WTC11 (cell line): ENCODE measurements at regions not wholly inside any gene's neighbourhood (a gene's known extent, or its start where the extent isn't known, plus 50 kb on each side); places are given as distances from the start of the nearest gene placed in this dataset.

Experiments used
- ATAC-seq: fragments of 200-7000 bp; cut with Tn5 transposase; 2 replicates; pipeline ENCODE4 v1.10.0; 2021; ENCODE audit warnings: mild to moderate bottlenecking, moderate library complexity
- CTCF ChIA-PET: fragments of 300-600 bp; sonication (Branson Sonifier 250); formaldehyde crosslinking; loops from one replicate; lab custom pipeline; 2021; ENCODE audit warnings: antibody characterized with exemption; lab: Charles Lee
- POLR2A ChIA-PET: fragments of 350-600 bp; sonication (Branson Sonifier 250); formaldehyde crosslinking; loops from one replicate; lab custom pipeline; 2021; ENCODE audit warnings: antibody characterized with exemption; lab: Charles Lee
- DNase-seq: peaks from one replicate; pipeline ENCODE4 v3.0.0; 2021; ENCODE audit warnings: low spot score
- H3K27ac Mint-ChIP-seq: 2 replicates; pipeline ENCODE4 v1.8.0; 2021; ENCODE audit warnings: mixed read lengths
- H3K27me3 Mint-ChIP-seq: 2 replicates; pipeline ENCODE4 v1.8.0; 2021; ENCODE audit warnings: low read depth, mild to moderate bottlenecking, moderate library complexity, mixed read lengths
- H3K36me3 Mint-ChIP-seq: 2 replicates; pipeline ENCODE4 v1.8.0; 2021; ENCODE audit warnings: mixed read lengths
- H3K4me1 Mint-ChIP-seq: 2 replicates; pipeline ENCODE4 v1.8.0; 2022; ENCODE audit warnings: mixed read lengths
- H3K4me3 Mint-ChIP-seq: 2 replicates; pipeline ENCODE4 v1.8.0; 2021; ENCODE audit warnings: mild to moderate bottlenecking, moderate library complexity, mixed read lengths
- H3K9me3 Mint-ChIP-seq: 2 replicates; pipeline ENCODE4 v1.8.0; 2021; ENCODE audit warnings: mixed read lengths
- AFF4 ChIP-seq: sonication (generic); formaldehyde crosslinking; IDR thresholded peaks from 2 replicates; pipeline ENCODE4 v1.8.1; 2023; ENCODE audit warnings: mild to moderate bottlenecking, missing genetic modification reagents, borderline replicate concordance
- ARID4B ChIP-seq: sonication (generic); formaldehyde crosslinking; IDR thresholded peaks from 2 replicates; pipeline ENCODE4 v1.8.0; 2023; ENCODE audit warnings: missing genetic modification reagents, mild to moderate bottlenecking, borderline replicate concordance
- CBFB ChIP-seq: sonication (generic); formaldehyde crosslinking; IDR thresholded peaks from 2 replicates; pipeline ENCODE4 v1.8.1; 2022; ENCODE audit warnings: mild to moderate bottlenecking, low read depth, missing genetic modification reagents
- CREB1 ChIP-seq: sonication (generic); formaldehyde crosslinking; IDR thresholded peaks from 2 replicates; pipeline ENCODE4 v1.8.0; 2023; ENCODE audit warnings: mild to moderate bottlenecking, missing genetic modification reagents
- CREM ChIP-seq: sonication (generic); formaldehyde crosslinking; IDR thresholded peaks from 2 replicates; pipeline ENCODE4 v1.8.1; 2022; ENCODE audit warnings: mild to moderate bottlenecking, missing genetic modification reagents, moderate library complexity
- ESRRA ChIP-seq: sonication (generic); formaldehyde crosslinking; IDR thresholded peaks from 2 replicates; pipeline ENCODE4 v1.8.1; 2022; ENCODE audit warnings: mild to moderate bottlenecking, missing genetic modification reagents, borderline replicate concordance
- FOXJ3 ChIP-seq: sonication (generic); formaldehyde crosslinking; IDR thresholded peaks from 2 replicates; pipeline ENCODE4 v1.9.0; 2021; ENCODE audit warnings: missing genetic modification reagents, mild to moderate bottlenecking, borderline replicate concordance
- IRF1 ChIP-seq: sonication (generic); formaldehyde crosslinking; IDR thresholded peaks from 2 replicates; pipeline ENCODE4 v1.8.0; 2023; ENCODE audit warnings: missing genetic modification reagents
- MAX ChIP-seq: sonication (generic); formaldehyde crosslinking; IDR thresholded peaks from 2 replicates; pipeline ENCODE4 v1.8.0; 2022; ENCODE audit warnings: mild to moderate bottlenecking, missing genetic modification reagents
- NFE2L1 ChIP-seq: sonication (generic); formaldehyde crosslinking; IDR thresholded peaks from 2 replicates; pipeline ENCODE4 v1.8.1; 2023; ENCODE audit warnings: missing genetic modification reagents
- NFYB ChIP-seq: sonication (generic); formaldehyde crosslinking; conservative IDR thresholded peaks from 2 replicates; pipeline ENCODE4 v1.8.0; 2022; ENCODE audit warnings: low read depth, missing genetic modification reagents
- NR1H2 ChIP-seq: sonication (generic); formaldehyde crosslinking; IDR thresholded peaks from 2 replicates; pipeline ENCODE4 v1.9.0; 2021; ENCODE audit warnings: mild to moderate bottlenecking, moderate library complexity, missing genetic modification reagents
- OVOL2 ChIP-seq: fragments of 250-450 bp; sonication (Bioruptor Pico); IDR thresholded peaks from 2 replicates; pipeline ENCODE4 v1.9.0; 2021; ENCODE audit warnings: mild to moderate bottlenecking, borderline replicate concordance
- PRDM15 ChIP-seq: sonication (generic); formaldehyde crosslinking; IDR thresholded peaks from 2 replicates; pipeline ENCODE4 v1.8.0; 2022; ENCODE audit warnings: missing genetic modification reagents
- PRRX2 ChIP-seq: fragments of 250-450 bp; sonication (Bioruptor Pico); IDR thresholded peaks from 2 replicates; pipeline ENCODE4 v1.8.0; 2021; ENCODE audit warnings: mild to moderate bottlenecking
- SP1 ChIP-seq: sonication (generic); formaldehyde crosslinking; conservative IDR thresholded peaks from 2 replicates; pipeline ENCODE4 v1.8.1; 2022; ENCODE audit warnings: missing genetic modification reagents
- TCF7 ChIP-seq: sonication (generic); formaldehyde crosslinking; IDR thresholded peaks from 2 replicates; pipeline ENCODE4 v1.8.0; 2022; ENCODE audit warnings: mild to moderate bottlenecking, low read depth, missing genetic modification reagents, moderate library complexity
- USF2 ChIP-seq: sonication (generic); formaldehyde crosslinking; IDR thresholded peaks from 2 replicates; pipeline ENCODE4 v1.8.1; 2023; ENCODE audit warnings: mild to moderate bottlenecking, missing genetic modification reagents, moderate library complexity
- ZBTB43 ChIP-seq: sonication (generic); formaldehyde crosslinking; IDR thresholded peaks from 2 replicates; pipeline ENCODE4 v1.8.1; 2023; ENCODE audit warnings: mild to moderate bottlenecking, missing genetic modification reagents
- ZNF121 ChIP-seq: sonication (generic); formaldehyde crosslinking; IDR thresholded peaks from 2 replicates; pipeline ENCODE4 v1.8.0; 2023; ENCODE audit warnings: missing genetic modification reagents
- ZNF263 ChIP-seq: sonication (generic); formaldehyde crosslinking; IDR thresholded peaks from 2 replicates; pipeline ENCODE4 v1.8.1; 2022; ENCODE audit warnings: low read depth, mild to moderate bottlenecking, moderate library complexity, missing genetic modification reagents

GRCh38 chr7:51617686-51618085 lies 301.1 kb upstream of the COBL start:
- ChIA-PET CTCF (no interaction called here), POLR2A (no interaction called here)
- no peak overlapping the region for H3K4me3 Mint-ChIP-seq
- peaks cover 17% of the 10 kb centered on the region for H3K9me3 Mint-ChIP-seq
- no peak overlapping the region for H3K27ac Mint-ChIP-seq
- peaks cover 12% of the 10 kb centered on the region for H3K4me1 Mint-ChIP-seq
- H3K36me3 Mint-ChIP-seq = peaks cover 13% of the 10 kb centered on the region
- DNase-seq (no peak), ATAC-seq (no peak)
- no peaks in the 10 kb centered on the region for H3K27me3 Mint-ChIP-seq
- no peak for TF ChIP-seq PRDM15 (CRISPR knock-in tag)
- TF ChIP-seq CBFB = no peak
- no peak for TF ChIP-seq CREM (CRISPR knock-in tag)
- TF ChIP-seq CREB1 (CRISPR knock-in tag) = no peak
- TF ChIP-seq ZBTB43 (CRISPR knock-in tag) = no peak
- no peak for TF ChIP-seq SP1 (CRISPR knock-in tag)

GRCh38 chr7:51613911-51614357 lies 297.3 kb upstream of the COBL start:
- no peak for DNase-seq
- ChIA-PET POLR2A (no interaction called here), CTCF (interaction anchor here (0.6 to 1.5 kb wide), 2 partner anchors 52 to 184 kb away, joined by 4 to 5 read pairs; no protein-coding TSS in a partner anchor)
- H3K27ac Mint-ChIP-seq = no peak overlapping the region
- peaks cover 8% of the 10 kb centered on the region for H3K4me1 Mint-ChIP-seq
- no peak for ATAC-seq
- H3K36me3 Mint-ChIP-seq = no peaks in the 10 kb centered on the region
- no peak overlapping the region for H3K4me3 Mint-ChIP-seq
- H3K9me3 Mint-ChIP-seq = peaks cover 4% of the 10 kb centered on the region; the same call in 1 of the 2 replicates
- H3K27me3 Mint-ChIP-seq = no peaks in the 10 kb centered on the region
- TF ChIP-seq NFYB (CRISPR knock-in tag) = no peak
- no peak for TF ChIP-seq CREM (CRISPR knock-in tag)
- no peak for TF ChIP-seq TCF7
- no peak for TF ChIP-seq USF2 (CRISPR knock-in tag)
- no peak for TF ChIP-seq NFE2L1
- no peak for TF ChIP-seq NR1H2 (CRISPR knock-in tag)
- no peak for TF ChIP-seq ESRRA (CRISPR knock-in tag)
- no peak for TF ChIP-seq AFF4 (CRISPR knock-in tag)
- no peak for TF ChIP-seq OVOL2 (CRISPR knock-in tag)
- no peak for TF ChIP-seq FOXJ3 (CRISPR knock-in tag)
- TF ChIP-seq MAX (CRISPR knock-in tag) = no peak
- TF ChIP-seq ZNF121 (CRISPR knock-in tag) = no peak
- TF ChIP-seq IRF1 (CRISPR knock-in tag) = no peak
- no peak for TF ChIP-seq ARID4B (CRISPR knock-in tag)
- TF ChIP-seq PRRX2 (CRISPR knock-in tag) = no peak
- TF ChIP-seq ZNF263 (CRISPR knock-in tag) = no peak
